H1 (cell line): ENCODE measurements at regions not wholly inside any gene's neighbourhood (a gene's known extent, or its start where the extent isn't known, plus 50 kb on each side); places are given as distances from the start of the nearest gene placed in this dataset.

ENCODE experiments used
- EZH2 ChIP-seq: fragments of 200-600 bp; sonication (generic); IDR thresholded peaks from 2 replicates; pipeline ENCODE4 v1.7.1; 2012; ENCODE audit warnings: low read depth, mild to moderate bottlenecking, moderate library complexity, low read length, inconsistent platforms; ENCODE audit not compliant: severe bottlenecking
- HDAC6 ChIP-seq: IDR thresholded peaks from one replicate; pipeline ENCODE4 v1.7.1; 2012; ENCODE audit warnings: low read depth, mild to moderate bottlenecking, inconsistent platforms, low read length, moderate library complexity
- KDM1A ChIP-seq: fragments of 200-600, 300-600 bp; sonication (generic); IDR thresholded peaks from 2 replicates; pipeline ENCODE4 v1.7.1; 2016; ENCODE audit warnings: mild to moderate bottlenecking, low read length, borderline replicate concordance
- RBBP5 ChIP-seq: IDR thresholded peaks from 2 replicates; pipeline ENCODE4 v1.7.1; 2012; ENCODE audit warnings: low read depth, mild to moderate bottlenecking, inconsistent platforms, low read length, moderate library complexity, borderline replicate concordance
- YY1 ChIP-seq: IDR thresholded peaks from 2 replicates; pipeline ENCODE4 v1.6.1; 2011; ENCODE audit warnings: low read depth, mild to moderate bottlenecking, low read length
- TF ChIP-seq, protein P1 (sequence below): IDR thresholded peaks from 2 replicates; pipeline ENCODE4 v1.6.1; 2012; ENCODE audit warnings: inconsistent platforms

DNA sequence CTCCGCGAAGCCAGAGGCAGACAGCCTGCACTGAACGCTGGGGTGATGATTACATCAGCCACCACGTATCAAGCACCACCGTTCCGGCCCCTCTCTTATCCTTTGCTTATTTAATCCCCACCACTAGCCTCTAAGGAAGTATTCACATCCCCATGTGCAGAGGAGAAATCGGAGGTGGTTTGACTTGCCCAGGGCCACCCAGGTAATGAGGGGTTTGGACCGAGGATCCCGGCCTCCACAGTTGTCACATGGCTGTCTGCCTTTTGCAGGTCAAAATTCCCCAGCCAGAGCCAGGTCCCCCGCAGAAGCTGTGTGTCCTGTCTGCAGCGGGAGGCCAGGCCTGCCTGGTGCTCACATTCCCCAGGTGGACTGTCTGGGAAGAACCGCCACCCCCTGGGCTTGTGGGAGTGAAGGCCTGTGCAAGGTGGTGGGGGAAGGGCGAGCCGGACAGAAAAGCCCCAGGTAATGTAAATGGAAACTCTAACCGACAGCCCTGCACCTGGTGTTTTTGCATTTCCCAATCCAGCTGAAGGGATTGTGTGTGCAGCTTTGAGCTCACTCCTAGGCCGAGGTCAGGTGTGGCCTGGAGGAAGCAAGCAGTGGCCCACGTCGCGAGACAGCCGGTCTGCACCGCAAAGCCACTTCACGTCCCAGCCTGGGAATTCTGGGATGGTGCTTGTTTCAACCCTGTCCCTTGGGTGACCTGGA is 108.5 kb upstream of the ID2 start (continued):
- TF ChIP-seq HDAC6 (no peak), YY1 (no peak), EZH2 (no peak), RBBP5 (0 out of 2 replicates have a peak, but pooled peaks have one; percentile 21), KDM1A (no peak)
- TF ChIP-seq, protein P1, sequence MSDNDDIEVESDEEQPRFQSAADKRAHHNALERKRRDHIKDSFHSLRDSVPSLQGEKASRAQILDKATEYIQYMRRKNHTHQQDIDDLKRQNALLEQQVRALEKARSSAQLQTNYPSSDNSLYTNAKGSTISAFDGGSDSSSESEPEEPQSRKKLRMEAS: no peak
